Gastroesophageal sphincter (tissue), 3 donors: ENCODE measurements at regions not wholly inside any gene's neighbourhood (a gene's known extent, or its start where the extent isn't known, plus 50 kb on each side); places are given as distances from the start of the nearest gene placed in this dataset.

ENCODE experiments used
- CTCF ChIP-seq, 4 experiments: fragments of 200-600 bp in 2 of 4; fragments of 450-650 bp in 2 of 4; sonication (generic) in 1 of 4; IDR thresholded peaks; one replicate each; pipeline ENCODE4 v1.5.1; 2017 to 2019; ENCODE audit warnings: antibody characterized with exemption in 4 of 4, mild to moderate bottlenecking in 2 of 4, moderate library complexity in 2 of 4
- POLR2AphosphoS5 ChIP-seq: sonication (generic); formaldehyde crosslinking; IDR thresholded peaks from one replicate; pipeline ENCODE4 v1.6.1; 2017; ENCODE audit warnings: antibody characterized with exemption

GRCh38 chr13:50509167-50509566 is 334.3 kb downstream of the DLEU7 start:
- TF ChIP-seq CTCF (IDR thresholded peaks at IDR 0.05) (no peak), POLR2AphosphoS5 (no peak)
